ENCODE measurements at regions not wholly inside any gene's neighbourhood (a gene's known extent, or its start where the extent isn't known, plus 50 kb on each side); places are given as distances from the start of the nearest gene placed in this dataset.
"Not testable (repeated sequence)": the region's sequence is repeated elsewhere in the genome, so short reads cannot be mapped to it uniquely, and the experiment has no call there.

DNA sequence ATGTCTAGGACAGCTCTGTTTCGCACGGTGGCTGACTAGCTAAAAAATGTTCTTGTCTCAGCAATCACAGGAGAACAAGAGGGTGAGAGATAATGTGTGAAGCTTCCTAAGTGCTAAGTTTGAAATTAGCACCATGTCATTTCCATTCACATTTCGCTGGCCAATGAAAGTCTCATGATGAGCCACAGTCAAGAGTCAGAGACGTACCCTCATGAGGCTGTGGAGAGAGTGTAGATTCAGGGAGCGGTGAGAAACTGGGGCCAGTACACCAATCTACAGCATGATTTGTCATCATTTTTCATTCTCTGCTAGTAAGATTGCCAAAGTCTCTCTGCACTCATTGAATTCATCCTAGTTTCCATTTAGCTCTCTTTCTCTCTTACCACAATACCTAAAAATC is 98.1 kb downstream of the FAM72C start:
- intact Hi-C loops (cut with DNase I); H3K27ac ChIP-seq: not testable (repeated sequence)
- WGBS, 2 donors: 80 to 92% methylated on average over 2 of the region's 5 CpGs

DNA sequence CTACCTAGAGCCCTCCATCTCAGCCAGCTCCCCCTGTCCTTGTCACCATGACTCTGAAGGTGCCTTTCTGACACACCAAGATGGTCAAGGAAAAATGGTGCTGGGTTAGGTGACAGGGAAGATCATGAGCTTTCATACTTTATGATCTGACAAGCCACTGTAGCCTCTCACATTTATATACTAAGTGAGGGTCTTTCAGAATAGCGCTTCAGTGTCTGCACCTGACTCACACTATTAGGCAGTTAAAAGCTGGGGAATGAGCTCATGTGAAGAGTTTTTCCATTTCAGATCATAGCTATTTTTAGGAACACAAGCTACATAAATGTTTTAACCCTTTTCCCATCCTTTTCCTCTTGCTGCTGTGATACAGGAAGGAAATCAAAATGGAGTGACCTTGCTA is 101.4 kb downstream of the FAM72C start:
- WGBS, 2 donors: 100% methylated on average over 1 of the region's 1 CpG; no CpG with 5 or more reads in 1 of the 2 donors
- H3K4me3 ChIP-seq; H3K9me3 ChIP-seq; H3K36me3 ChIP-seq; H3K27me3 ChIP-seq; intact Hi-C loops (cut with DNase I); H3K27ac ChIP-seq; DNase-seq; H3K4me1 ChIP-seq: not testable (repeated sequence)

More for the DNA sequence above, 98.1 kb downstream of the FAM72C start:
- not testable (repeated sequence) for H3K4me1 ChIP-seq, H3K4me3 ChIP-seq, H3K9me3 ChIP-seq, DNase-seq, H3K27me3 ChIP-seq, H3K36me3 ChIP-seq

DNA sequence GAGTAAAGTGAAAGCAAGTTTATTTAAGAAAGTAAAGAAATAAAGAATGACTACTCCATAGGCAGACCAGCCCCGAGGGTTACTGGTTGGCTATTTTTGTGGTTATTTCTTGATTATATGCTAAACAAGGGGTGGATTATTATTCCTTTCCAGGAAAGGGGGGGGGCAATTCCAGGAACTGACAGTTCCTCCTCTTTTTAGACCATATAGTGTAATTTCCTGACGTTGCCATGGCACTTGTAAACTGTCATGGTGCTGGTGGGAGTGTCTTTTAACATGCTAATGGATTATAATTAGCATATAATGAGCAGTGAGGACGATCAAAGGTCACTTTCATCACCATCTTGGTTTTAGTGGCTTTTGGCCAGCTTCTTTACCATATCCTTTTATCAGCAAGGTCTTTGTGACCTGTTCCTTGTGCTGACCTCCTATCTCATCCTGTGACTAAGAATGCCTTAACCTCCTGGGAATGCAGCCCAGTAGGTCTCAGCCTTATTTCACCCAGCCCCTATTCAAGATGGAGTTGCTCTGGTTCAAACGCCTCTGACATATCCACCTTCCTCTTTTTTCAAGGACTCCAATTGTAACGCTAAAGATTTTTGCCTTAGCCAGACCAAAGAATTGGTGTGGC is 104.1 kb downstream of the FAM72C start:
- DNase-seq; H3K4me1 ChIP-seq; H3K9me3 ChIP-seq; H3K4me3 ChIP-seq; H3K27me3 ChIP-seq; H3K27ac ChIP-seq; H3K36me3 ChIP-seq; intact Hi-C loops (cut with DNase I): not testable (repeated sequence)
- WGBS, 2 donors: 9 to 11% methylated on average over 3 of the region's 5 CpGs

DNA sequence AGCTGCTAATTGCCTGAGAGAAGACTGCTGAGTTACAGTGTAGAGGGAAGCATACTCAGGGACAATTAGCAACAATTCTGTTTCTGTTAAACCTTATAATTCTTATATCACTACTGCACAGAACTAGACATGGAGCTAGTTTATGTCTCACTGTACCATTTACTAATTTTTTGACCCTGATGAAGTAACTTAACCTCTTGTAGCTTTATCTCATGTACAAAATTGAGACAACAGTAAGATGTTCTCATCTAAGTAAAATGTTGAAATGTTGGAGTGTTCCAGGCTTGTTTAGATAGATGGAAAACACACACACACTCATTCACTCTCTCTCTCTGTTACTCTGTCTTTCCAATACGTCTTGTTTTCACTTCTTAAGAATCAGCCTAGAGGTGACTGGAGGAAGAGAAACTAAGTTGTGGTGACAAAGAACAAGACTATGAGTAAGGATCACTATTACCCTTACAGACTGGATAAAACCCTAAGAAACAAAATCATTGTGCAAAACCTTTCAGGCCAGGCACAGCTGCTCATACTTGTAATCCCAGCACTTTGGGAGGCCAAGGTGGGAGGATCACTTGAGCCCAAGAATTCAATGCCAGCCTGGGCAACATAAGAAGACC is 107.8 kb downstream of the FAM72C start:
- H3K27me3 ChIP-seq; H3K4me3 ChIP-seq; H3K27ac ChIP-seq; H3K4me1 ChIP-seq; intact Hi-C loops (cut with DNase I); H3K9me3 ChIP-seq; DNase-seq; H3K36me3 ChIP-seq: not testable (repeated sequence)
- WGBS, 2 donors: no CpG with 5 or more reads among the region's 1 CpG

DNA sequence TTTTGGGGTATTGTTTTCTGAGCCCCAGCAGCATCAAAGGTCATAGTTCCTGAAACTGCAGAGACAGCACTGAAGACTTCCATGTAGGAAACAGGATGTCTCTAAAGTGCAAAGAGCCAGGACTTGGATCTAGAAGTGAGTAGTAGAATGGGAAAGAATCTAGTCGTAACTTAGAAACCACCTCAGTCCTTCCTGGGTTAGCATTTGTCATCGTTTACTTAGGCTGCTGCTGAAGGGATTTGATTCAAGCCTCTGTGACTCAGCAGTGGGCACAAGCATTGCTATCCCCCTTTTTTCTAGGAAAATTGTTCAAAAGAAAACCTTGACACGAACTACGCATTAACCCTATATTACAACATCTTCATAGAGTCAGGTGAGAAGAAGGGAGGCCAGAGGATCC is 109.1 kb downstream of the FAM72C start:
- 49 to 57% methylated on average over 2 to 4 of the region's 4 CpGs for WGBS, 2 donors
- H3K4me1 ChIP-seq; H3K36me3 ChIP-seq; H3K4me3 ChIP-seq; H3K27ac ChIP-seq; H3K9me3 ChIP-seq; intact Hi-C loops (cut with DNase I); DNase-seq; H3K27me3 ChIP-seq: not testable (repeated sequence)

DNA sequence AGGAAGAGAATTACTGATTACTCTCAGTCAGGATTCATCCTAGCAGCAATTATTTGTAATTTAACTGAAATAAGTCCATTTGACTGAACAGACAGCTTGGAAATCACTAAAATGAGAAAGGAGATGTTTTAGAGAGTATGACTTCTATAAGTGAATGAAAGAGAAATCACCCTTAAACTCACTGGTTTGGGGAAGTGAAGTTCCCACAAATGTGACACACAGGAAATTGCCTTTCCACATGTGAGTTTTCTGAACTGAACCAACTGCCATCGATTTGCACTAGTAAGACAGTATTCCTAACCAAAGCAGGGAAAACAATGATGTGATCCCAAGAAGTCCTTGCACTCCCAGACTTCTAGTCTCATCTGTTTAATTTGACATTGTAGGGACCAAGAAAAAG is 110.5 kb downstream of the FAM72C start:
- no CpG with 5 or more reads among the region's 1 CpG for WGBS, 2 donors
- DNase-seq; H3K36me3 ChIP-seq; H3K27ac ChIP-seq; H3K4me1 ChIP-seq; H3K4me3 ChIP-seq; intact Hi-C loops (cut with DNase I); H3K9me3 ChIP-seq; H3K27me3 ChIP-seq: not testable (repeated sequence)

DNA sequence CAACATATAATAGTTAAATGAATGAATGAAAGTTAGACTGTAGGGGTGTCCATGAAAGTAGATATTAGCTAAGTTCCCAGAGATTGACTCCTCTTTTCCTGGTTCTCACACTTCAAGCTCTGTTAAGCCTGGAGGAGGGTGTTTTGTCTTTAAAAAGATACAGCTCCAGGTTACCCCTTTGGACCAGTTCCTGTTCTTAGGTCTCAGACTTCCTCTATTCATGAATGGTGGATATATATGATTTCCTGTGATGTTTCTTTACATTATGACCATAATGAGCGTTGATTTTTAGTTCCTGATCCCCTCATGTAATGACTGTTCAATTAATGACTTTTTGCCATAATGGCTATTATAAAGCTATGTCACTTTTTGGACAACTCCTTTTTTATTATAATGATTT is 115.9 kb downstream of the FAM72C start:
- WGBS, 2 donors: no CpG with 5 or more reads among the region's 1 CpG
- DNase-seq; H3K4me3 ChIP-seq; H3K9me3 ChIP-seq; H3K4me1 ChIP-seq; H3K36me3 ChIP-seq; H3K27me3 ChIP-seq; intact Hi-C loops (cut with DNase I); H3K27ac ChIP-seq: not testable (repeated sequence)

DNA sequence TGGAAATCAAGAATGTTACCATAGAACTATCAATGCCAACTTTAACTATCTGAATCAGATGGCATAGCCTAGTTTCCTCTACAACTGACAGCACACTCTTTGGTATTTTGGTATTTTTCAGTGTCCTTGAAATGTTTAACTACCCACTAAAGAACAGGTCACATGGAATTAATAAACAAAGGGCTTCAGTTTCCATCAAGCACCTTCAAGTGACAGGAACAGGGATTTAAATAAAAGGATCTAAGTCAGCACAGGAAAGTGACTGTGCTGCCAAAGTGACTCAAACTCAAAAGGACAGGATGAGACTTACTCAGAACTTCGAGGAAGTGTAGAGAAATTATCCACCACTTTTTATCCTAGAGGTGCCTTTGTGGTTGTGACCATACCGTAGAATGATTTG is 117.7 kb downstream of the FAM72C start:
- no CpG with 5 or more reads among the region's 2 CpGs for WGBS, 2 donors
- intact Hi-C loops (cut with DNase I): not testable (repeated sequence)

DNA sequence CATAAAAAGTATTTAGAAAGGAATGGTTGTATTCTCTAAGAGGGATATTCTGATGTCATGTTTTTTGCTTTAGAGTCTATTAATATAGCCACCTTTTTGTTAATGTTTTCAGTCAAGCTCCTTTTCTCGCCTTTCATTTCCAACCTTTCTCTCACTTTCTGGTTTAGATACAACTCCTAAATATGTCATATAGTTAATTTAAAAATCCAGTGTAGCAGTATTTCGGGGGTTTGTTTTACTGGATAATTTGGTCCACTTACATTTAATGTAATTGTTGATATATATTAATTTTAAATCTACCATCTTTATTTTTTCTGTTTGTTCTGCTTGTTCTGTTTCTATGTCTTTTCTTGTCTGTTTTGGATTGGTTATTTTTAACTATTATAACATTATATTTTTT is 121.1 kb downstream of the FAM72C start:
- intact Hi-C loops (cut with DNase I); H3K9me3 ChIP-seq; H3K4me3 ChIP-seq; H3K36me3 ChIP-seq; DNase-seq; H3K27me3 ChIP-seq; H3K4me1 ChIP-seq; H3K27ac ChIP-seq: not testable (repeated sequence)
- WGBS, 2 donors: 85 to 86% methylated on average over 2 of the region's 2 CpGs

More for the DNA sequence above, 117.7 kb downstream of the FAM72C start:
- not testable (repeated sequence) for H3K4me1 ChIP-seq, H3K27ac ChIP-seq, H3K27me3 ChIP-seq, DNase-seq, H3K4me3 ChIP-seq, H3K36me3 ChIP-seq, H3K9me3 ChIP-seq

DNA sequence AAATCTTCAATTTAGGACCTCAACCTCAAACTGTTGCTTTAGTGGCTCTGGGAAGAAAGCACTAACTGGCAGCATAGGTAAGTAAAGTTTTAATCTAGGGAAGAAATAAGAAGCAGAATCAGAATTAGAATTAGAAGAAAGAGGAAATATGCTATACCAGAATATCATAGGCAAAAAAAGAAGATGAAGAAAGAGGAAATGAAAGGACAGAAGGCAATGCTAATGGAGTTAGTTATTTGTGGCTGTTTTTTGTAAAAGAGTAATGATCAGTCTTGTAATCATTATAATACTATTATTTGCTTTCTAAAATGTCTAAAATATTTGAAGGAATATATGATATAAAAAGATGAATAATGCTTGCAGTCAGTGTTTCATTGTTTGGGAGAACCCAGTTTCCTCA is 122.9 kb downstream of the FAM72C start:
- H3K4me1 ChIP-seq; intact Hi-C loops (cut with DNase I); H3K4me3 ChIP-seq; H3K36me3 ChIP-seq; H3K27ac ChIP-seq; H3K9me3 ChIP-seq; DNase-seq; H3K27me3 ChIP-seq: not testable (repeated sequence)

DNA sequence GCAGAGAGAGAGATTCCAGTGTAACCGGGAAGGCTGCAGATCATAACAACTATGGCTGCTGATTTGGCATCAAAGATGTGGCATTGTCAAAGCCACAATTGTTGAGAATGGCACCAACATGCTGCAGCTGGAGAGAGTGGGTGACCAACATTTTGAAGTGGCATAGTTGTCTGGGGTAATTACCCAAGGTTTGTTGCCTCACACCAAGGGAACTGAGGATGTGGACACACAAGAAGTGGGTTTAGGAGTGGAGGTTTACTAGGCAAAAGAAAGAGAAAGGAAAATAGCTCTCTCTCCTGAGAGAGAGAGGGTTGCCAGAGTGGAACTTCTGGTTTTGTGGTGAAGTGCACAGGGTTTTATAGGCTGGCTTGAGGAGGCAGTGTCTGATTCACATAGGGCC is 126.6 kb downstream of the FAM72C start:
- H3K27me3 ChIP-seq; H3K27ac ChIP-seq; DNase-seq; H3K4me3 ChIP-seq; H3K36me3 ChIP-seq; H3K4me1 ChIP-seq; H3K9me3 ChIP-seq; intact Hi-C loops (cut with DNase I): not testable (repeated sequence)
- WGBS, 2 donors: no CpG with 5 or more reads among the region's 1 CpG

DNA sequence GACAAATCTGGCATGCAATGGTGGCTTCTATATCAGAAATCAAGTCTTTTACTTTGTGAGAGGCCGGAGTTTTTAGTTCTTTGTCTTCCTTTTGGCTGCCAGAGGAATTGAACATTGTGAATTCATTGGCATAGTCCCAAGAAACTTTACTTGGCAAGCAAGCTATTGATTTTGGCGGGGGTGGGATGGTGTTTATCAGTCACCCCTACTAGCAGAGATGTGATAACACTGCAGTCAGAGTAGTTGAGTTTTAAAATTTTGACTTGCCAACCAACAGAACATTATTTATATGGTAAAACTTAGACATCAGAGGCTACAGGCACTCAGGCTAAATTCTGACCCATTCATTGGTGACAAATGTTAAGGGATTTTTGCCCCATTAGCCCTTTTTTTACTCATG is 129.7 kb downstream of the FAM72C start:
- DNase-seq; H3K27ac ChIP-seq; H3K9me3 ChIP-seq; H3K36me3 ChIP-seq; intact Hi-C loops (cut with DNase I); H3K4me1 ChIP-seq; H3K4me3 ChIP-seq; H3K27me3 ChIP-seq: not testable (repeated sequence)
- WGBS, 2 donors: 17% methylated on average over 1 of the region's 2 CpGs; no CpG with 5 or more reads in 1 of the 2 donors

DNA sequence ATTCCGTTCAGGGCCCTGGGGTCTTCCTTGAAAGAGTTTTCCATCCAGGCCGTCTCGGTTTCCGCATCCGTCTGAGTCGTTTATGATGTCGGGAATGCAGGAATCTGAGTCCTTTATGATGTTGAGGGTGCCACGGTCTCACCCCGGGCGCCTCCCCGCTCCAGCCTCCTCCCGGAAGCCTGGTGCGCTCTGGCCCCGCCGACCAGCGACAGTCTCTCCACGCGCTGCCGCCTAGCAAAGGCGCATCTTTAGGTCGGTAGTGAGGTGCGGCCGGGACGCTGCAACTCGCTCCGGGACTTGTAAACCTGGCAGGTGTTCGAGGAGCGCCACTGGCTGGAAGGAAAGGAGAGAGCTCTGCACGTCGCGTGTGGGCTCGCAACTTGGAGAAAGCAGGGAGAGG is 132.6 kb downstream of the FAM72C start:
- H3K4me3 ChIP-seq; H3K4me1 ChIP-seq; H3K27ac ChIP-seq; H3K27me3 ChIP-seq; H3K36me3 ChIP-seq; intact Hi-C loops (cut with DNase I); DNase-seq; H3K9me3 ChIP-seq: not testable (repeated sequence)
- WGBS, 2 donors: 8 to 30% methylated on average over 2 to 4 of the region's 32 CpGs

DNA sequence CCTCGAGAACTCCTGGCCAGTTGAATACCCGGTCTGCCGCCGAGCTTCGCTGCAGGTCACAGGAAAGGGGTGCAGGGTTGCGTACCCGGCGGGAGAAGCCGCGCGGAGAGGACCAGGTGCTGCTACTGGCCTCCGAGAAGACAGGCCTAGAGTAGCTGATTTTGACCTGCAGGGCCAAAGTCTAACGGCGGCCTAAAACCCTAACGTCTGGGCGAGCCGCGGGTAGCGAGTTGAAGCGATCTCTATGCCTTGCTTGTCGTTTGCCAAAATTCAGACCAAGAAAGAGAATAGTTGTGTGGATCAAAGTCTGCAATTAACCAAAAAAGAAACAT is 133.2 kb downstream of the FAM72C start:
- DNase-seq; H3K4me1 ChIP-seq; H3K4me3 ChIP-seq; H3K36me3 ChIP-seq; H3K9me3 ChIP-seq; H3K27ac ChIP-seq; intact Hi-C loops (cut with DNase I); H3K27me3 ChIP-seq: not testable (repeated sequence)
- WGBS, 2 donors: no CpG with 5 or more reads among the region's 21 CpGs
